ENCODE measurements at regions not wholly inside any gene's neighbourhood (a gene's known extent, or its start where the extent isn't known, plus 50 kb on each side); places are given as distances from the start of the nearest gene placed in this dataset.

DNA sequence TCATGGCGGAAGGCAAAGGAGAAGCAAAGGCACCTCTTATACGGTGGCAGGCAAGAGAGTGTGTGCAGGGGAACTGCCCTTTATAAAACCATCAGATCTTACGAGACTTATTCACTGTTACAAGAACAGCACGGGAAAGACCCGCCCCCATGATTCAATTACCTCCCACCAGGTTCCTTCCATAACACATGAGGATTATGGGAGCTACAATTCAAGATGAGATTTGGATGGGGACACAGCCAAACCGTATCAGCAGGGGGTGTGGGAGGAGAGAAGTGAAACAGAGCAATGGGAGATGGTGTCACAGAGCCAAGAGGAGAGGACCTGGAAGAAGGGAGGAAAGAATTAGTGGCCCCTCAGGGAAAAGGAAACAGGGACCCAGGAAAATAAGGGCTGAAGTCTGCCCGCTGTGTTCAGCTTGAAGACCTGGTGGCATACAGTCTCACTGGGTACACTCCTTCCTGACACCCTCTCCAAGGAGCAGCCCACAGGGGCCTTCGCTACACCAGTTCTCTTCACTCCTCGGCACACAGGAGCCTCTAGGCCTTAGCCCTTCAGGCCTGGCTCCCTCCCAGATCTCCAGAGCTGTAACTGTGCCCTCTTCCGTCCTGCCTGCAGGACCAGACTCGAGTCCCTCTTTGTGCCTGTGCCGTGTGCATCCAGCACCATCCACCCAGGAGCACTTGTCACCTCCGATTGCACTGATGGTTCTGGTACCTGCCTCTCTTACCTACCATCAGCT, 262.1 kb downstream of the EIPR1 start:
- CTCF ChIA-PET: no interaction called here
- H3K79me2 ChIP-seq (ENCODE audit: insufficient read depth): no peaks in the 10 kb centered on the region
- 51% methylated on average over 13 of the region's 13 CpGs for WGBS (ENCODE audit: low lambda C conversion rate)

DNA sequence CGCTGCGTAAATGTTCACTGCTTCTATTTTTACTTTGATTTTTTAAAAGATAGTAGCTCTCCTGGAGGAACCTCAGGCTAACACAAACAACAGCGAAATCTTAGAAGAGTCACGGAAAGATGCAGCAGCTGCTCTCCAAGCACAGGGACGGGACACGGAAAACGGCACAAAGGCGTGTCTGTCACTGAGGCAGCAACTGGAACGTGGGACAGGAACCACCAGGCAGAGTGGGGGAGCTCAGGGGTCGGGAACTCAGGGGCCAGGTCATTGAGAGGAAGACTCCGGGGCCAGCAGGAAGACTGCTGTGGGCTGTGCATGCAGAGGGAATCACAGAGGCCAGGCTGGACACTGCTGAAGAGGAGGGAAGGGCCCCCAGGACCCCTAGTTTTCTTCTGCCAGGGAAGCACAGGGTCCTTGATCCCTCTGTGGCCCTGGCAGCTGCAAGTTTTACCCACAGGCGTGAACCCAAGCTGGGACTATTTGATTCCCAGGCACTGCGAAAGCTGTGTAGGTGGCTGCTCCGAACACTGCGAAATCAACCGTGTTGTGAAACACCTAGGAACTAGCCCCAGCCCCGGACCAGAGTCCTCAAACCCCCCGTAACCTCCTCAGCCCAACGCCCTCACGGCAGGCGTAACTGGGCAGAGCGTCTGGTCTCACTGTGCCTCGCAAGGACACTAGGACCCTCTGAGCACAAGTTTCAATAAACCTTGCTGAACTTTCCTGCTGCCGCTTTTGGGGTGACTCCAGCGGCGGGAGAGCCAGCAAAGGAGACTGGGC, 263.0 kb downstream of the EIPR1 start:
- ChIA-PET POLR2A (interaction anchor here (0.6 kb wide), 1 partner anchor 226 kb away, joined by 4 read pairs; no protein-coding TSS in a partner anchor), CTCF (interaction anchor here (0.6 kb wide), 1 partner anchor 11 kb away, joined by 3 read pairs; no protein-coding TSS in a partner anchor)
- no peak for DNase-seq
- no peak overlapping the region for H3K27ac ChIP-seq (ENCODE audit: low read depth in 2 of 2, low read length in 1 of 2)
- H3K9ac ChIP-seq: no peak overlapping the region
- H3K9me3 ChIP-seq: no peaks in the 10 kb centered on the region; the same call in 1 of the 2 replicates
- no peaks in the 10 kb centered on the region for H3K27me3 ChIP-seq (ENCODE audit: insufficient read depth)
- H3K36me3 ChIP-seq (replicated peaks in 1 of 2; ENCODE audit: control insufficient read depth in 1 of 2, insufficient read depth in 2 of 2, low read length in 1 of 2): no peaks in the 10 kb centered on the region
- TF ChIP-seq RAD21 (IDR thresholded peaks at IDR 0.05; ENCODE audit: low read length) (no peak), FOXJ3 (CRISPR knock-in tag; IDR thresholded peaks at IDR 0.05) (no peak), MXI1 (IDR thresholded peaks at IDR 0.05; ENCODE audit: low read depth, low read length) (no peak), TEAD4 (IDR thresholded peaks at IDR 0.05; ENCODE audit: borderline replicate concordance, insufficient read depth) (no peak)
- TF ChIP-seq, protein P1, sequence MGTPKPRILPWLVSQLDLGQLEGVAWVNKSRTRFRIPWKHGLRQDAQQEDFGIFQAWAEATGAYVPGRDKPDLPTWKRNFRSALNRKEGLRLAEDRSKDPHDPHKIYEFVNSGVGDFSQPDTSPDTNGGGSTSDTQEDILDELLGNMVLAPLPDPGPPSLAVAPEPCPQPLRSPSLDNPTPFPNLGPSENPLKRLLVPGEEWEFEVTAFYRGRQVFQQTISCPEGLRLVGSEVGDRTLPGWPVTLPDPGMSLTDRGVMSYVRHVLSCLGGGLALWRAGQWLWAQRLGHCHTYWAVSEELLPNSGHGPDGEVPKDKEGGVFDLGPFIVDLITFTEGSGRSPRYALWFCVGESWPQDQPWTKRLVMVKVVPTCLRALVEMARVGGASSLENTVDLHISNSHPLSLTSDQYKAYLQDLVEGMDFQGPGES (IDR thresholded peaks at IDR 0.05; ENCODE audit: low read depth, low read length): no peak
- TF ChIP-seq, protein P2, sequence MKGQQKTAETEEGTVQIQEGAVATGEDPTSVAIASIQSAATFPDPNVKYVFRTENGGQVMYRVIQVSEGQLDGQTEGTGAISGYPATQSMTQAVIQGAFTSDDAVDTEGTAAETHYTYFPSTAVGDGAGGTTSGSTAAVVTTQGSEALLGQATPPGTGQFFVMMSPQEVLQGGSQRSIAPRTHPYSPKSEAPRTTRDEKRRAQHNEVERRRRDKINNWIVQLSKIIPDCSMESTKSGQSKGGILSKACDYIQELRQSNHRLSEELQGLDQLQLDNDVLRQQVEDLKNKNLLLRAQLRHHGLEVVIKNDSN (IDR thresholded peaks at IDR 0.05; ENCODE audit: borderline replicate concordance, low read depth): no peak
- 65% methylated on average over 26 of the region's 26 CpGs for WGBS (ENCODE audit: low lambda C conversion rate)
- H3K79me2 ChIP-seq (ENCODE audit: insufficient read depth): no peaks in the 10 kb centered on the region
- H4K20me1 ChIP-seq (ENCODE audit: insufficient read depth): no peaks in the 10 kb centered on the region
- H3K4me2 ChIP-seq: no peak overlapping the region
- no peaks in the 10 kb centered on the region for H3K9me2 ChIP-seq
- H2AFZ ChIP-seq (ENCODE audit: low read depth): no peak overlapping the region
- H3K4me3 ChIP-seq (ENCODE audit: low read depth in 2 of 2, low read length in 1 of 2): no peak overlapping the region
- H3F3A ChIP-seq (replicated peaks; ENCODE audit: insufficient read depth): no peaks in the 10 kb centered on the region
- H3K4me1 ChIP-seq (ENCODE audit: control insufficient read depth in 1 of 2, insufficient read depth in 2 of 2, low read depth in 1 of 2, low read length in 1 of 2): peaks cover 0 to 31% of the 10 kb centered on the region in 2 experiments; a peak in 2 of 4 replicates

More for the DNA sequence above, 262.1 kb downstream of the EIPR1 start:
- Histone ChIP-seq H3K9ac (no peak overlapping the region), H3F3A (replicated peaks; ENCODE audit: insufficient read depth) (no peaks in the 10 kb centered on the region), H3K4me1 (ENCODE audit: control insufficient read depth in 1 of 2, insufficient read depth in 2 of 2, low read depth in 1 of 2, low read length in 1 of 2) (peaks cover 0 to 31% of the 10 kb centered on the region in 2 experiments; a peak in 2 of 4 replicates), H3K9me2 (no peaks in the 10 kb centered on the region), H3K9me3 (no peaks in the 10 kb centered on the region; the same call in 1 of the 2 replicates), H3K4me2 (no peak overlapping the region), H3K27ac (ENCODE audit: low read depth in 2 of 2, low read length in 1 of 2) (no peak overlapping the region; a peak in 1 of 4 replicates), H3K36me3 (replicated peaks in 1 of 2; ENCODE audit: control insufficient read depth in 1 of 2, insufficient read depth in 2 of 2, low read length in 1 of 2) (no peaks in the 10 kb centered on the region), H4K20me1 (ENCODE audit: insufficient read depth) (no peaks in the 10 kb centered on the region), H3K4me3 (ENCODE audit: low read depth in 2 of 2, low read length in 1 of 2) (no peak overlapping the region), H3K27me3 (ENCODE audit: insufficient read depth) (no peaks in the 10 kb centered on the region), H2AFZ (ENCODE audit: low read depth) (no peak overlapping the region)
- DNase-seq: no peak
- TF ChIP-seq RFX5 (IDR thresholded peaks at IDR 0.05; ENCODE audit: low read length) (no peak), FOXM1 (IDR thresholded peaks at IDR 0.05; ENCODE audit: low read depth) (no peak), CHD2 (IDR thresholded peaks at IDR 0.05; ENCODE audit: low read length, partially characterized antibody) (no peak), RCOR1 (IDR thresholded peaks at IDR 0.05; ENCODE audit: low read length) (no peak), FOSL2 (IDR thresholded peaks at IDR 0.05; ENCODE audit: borderline replicate concordance, low read depth) (no peak)
- POLR2A ChIA-PET: interaction anchor here (0.6 kb wide), 1 partner anchor 225 kb away, joined by 4 read pairs; no protein-coding TSS in a partner anchor
